Nucleus accumbens (tissue), 56 donors: ENCODE measurements at regions not wholly inside any gene's neighbourhood (a gene's known extent, or its start where the extent isn't known, plus 50 kb on each side); places are given as distances from the start of the nearest gene placed in this dataset.
A peak's percentile ranks its signal among the peaks of the same experiment; 100 is the strongest.

ENCODE experiments used
- DNase-seq, 56 donors: peaks; one replicate each; lab custom pipeline; 2025; lab: John Stamatoyannopoulos, UW

DNA sequence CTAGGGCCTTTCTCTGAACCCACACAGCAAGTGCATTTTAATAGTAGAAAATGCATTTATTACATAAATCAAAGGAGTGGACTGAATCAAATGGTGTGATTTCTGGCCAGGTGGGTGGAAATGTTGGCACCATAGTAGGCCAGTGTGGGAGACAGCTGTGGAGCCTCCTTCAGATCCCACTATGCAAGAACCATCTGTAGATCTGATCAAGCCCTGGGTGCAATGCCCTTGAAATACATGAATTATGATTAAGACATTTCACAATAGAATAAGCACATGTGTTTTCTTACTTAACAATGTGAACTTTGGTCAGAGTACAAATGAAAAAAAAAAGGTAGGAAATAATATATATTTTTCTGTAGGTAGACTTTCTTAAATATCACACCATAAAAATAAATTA is 204.3 kb downstream of the PCDH7 start:
- DNase-seq: no peak

DNA sequence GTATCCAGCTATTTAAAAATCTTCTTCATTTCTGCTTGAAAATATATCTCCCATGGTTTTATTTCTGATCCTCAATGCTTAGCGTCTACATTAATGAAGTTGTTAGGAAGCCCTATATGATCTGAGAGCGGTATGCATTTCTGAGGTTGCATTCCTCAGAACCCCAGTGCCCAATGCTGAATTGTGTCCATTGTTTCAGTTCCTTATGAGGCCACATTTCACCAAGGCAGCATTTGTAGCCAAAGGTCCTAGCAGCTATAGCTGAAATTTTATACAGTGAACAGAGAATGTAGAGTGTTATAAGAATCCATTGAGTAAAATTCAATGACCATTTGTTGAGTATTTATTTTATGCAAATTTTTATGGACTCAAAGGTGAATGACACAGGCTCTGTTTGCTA is 209.5 kb downstream of the PCDH7 start:
- no peak for DNase-seq

DNA sequence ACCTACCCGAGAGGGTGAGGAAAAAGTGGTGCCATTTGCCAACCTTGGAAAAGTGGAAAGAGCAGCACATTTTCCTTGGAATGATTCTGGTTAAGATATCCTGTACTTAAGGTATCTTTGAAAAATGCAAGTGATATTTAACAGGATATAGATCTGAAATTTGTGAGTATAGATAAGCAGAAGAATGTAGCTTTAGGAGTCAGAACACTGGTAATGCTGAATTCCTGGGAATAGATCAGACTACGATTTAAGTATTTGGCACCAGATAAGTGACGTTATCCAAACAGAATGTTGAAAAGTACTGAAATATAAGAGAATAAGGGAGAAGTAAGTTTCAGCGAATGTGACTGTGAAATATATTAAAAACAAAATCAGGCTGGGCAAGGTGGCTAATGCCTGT is 210.1 kb downstream of the PCDH7 start:
- DNase-seq: no peak

DNA sequence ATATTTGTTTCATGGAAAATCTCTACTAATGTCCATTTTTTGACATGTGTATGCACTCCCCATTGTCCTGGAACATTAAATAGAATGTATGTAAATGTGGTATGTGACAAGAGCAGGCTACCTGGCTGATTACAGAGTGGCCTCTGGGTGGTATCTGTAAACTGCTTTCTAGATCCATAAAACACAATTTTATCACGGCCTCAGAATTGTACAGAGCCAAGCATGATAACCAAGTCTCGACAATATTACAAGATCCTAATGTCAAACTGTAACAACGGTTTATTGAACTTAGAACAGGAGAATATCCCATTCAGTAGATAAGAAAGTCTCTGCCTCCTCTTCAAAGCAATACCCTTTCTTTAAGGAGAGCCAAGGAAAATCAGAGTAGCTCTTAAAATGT is 212.4 kb downstream of the PCDH7 start:
- no peak for DNase-seq

DNA sequence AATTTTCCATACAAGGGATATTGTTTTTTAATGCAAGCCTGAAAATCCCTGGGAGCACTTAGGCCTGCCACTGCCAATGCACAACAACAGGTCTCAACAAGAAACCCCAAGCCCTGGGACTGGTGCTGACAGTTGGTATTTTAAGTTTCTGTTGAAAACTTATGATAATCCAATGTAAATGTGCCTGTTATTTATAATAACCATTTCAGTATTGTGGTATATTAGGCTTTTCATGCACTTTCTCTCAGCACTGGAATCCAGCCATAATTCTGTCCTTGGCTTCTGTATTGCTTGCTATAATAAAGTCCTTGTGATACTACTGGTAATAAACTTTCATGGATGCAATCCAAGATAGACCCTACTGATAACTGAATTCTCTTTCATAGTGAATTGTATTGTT is 218.9 kb downstream of the PCDH7 start:
- DNase-seq: no peak

DNA sequence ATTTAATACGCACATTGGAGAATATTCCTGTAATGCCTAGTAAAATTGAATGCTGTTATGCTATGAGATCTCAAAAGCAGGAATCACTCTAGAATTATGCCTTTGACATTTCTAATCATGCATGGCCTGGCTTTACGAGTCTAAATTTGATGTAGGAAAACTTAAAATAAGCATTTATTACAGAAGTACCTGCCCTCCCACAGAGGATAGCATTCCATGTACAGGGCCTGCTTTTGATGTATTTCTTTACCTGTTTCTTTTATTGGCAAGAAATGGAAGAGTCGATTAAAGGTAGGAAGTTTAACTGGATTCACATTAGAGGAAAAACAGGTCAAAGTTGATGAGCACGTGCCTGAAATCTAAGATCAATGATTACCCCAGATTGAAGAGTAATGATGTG is 219.5 kb downstream of the PCDH7 start:
- DNase-seq: no peak

DNA sequence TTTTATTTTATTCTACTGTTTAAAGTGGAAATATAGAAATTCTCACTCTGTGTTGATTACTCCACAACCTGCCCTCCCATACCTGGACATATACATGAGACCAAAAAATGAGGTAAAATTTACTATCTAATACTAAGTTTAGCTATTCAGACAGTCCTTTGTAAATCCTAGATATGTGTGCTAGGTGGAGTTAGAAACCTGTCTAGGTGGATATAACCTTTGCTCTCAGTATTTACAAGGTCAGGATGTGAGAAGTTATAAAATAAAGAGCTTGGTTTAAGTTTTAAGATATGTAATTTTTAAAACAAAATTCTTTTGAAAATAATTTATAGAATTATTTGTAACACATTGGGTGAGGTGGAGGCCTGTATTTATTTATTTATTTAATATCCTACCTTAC is 221.5 kb downstream of the PCDH7 start:
- no peak for DNase-seq

DNA sequence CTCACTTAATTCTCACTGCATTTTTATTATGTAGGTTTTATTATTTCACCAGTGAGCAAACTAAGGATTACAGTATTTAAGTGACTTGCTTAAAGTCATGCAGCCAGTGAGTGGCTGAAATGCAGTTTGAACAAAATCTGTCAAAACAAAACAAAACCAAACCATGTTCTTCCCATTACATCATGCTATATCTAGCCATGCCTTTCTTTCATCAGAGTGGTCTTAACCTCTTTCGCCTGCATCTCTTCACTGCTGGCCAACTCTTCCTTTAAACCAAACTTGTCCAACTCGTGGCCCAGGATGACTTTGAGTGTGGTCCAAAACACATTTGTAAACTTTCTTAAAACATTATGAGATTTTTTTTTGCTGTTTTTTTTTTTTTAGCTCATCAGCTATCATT is 223.2 kb downstream of the PCDH7 start:
- no peak for DNase-seq

DNA sequence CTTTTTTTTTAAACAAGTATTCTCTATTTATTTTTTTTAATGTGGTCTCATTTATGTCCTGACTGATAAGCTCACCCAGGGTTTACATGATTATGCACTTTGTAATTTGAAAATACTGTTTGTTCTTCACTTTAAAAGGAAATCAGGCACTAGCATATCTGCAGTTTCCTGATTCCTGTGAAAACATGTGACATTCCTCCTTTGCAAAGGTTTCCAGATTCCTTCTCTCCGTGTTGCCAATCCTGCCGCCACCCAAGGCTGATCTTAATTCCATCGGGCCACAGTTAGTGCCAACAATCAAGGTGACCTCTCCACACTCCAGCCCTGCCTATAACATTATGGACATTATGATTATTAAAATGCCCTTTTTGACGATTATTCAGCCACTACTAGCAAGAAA is 225.4 kb downstream of the PCDH7 start:
- DNase-seq: no peak

DNA sequence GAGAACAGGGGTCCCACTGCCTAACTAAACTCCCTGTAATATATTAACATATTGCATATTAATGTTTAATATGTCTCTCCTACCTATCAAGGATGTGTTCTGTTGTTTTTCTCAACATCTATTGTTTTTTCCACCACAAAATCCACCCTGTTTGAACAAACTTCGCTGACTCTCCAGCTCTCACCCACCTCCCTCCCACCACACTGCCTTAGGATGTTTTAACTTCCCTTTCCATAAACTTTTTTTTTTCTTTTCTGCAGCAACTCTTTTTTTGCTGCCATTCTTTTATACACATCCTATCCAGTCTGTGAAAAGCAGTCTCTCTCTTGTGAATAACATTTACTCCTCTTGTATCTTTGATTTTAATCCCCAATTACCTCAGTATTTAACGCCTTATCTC is 226.1 kb downstream of the PCDH7 start:
- DNase-seq: no peak

DNA sequence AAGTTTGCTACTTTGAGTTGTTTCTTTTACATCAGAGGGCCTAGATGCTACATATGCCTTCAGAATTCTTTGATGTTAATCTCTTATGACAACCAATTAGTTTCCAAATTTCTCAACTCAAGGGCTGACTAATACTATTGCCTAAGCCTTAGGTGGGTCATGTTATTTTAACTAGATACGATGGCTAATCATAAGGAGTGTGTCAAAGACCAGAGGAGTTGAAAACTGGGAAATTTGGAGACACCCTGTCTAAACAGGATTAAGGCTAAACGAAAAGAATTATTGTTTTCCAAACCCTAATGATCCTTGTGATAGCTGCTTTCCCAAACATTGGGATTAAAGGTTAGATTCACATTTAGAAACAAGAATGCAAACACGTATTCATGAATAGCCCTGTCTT is 228.5 kb downstream of the PCDH7 start:
- DNase-seq: no peak

DNA sequence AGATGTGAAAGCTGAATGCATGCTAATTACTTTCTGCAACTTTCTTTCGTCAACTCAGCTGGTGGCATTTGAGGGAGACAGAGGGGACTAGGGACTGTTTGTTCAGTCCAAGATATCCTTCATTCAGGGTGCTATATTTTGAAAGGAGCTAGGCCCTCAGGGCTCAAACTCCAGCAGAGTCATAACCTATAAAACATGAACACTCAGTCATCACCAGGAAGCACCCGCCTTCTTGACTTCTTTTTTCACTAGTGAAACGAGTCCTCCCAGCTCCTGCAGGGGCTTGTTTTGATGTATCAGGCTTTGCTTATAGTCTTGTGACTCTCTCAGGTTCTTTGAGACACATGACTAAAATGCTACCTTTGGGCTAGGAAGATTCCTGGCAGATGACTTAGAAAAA is 230.6 kb downstream of the PCDH7 start:
- no peak for DNase-seq

DNA sequence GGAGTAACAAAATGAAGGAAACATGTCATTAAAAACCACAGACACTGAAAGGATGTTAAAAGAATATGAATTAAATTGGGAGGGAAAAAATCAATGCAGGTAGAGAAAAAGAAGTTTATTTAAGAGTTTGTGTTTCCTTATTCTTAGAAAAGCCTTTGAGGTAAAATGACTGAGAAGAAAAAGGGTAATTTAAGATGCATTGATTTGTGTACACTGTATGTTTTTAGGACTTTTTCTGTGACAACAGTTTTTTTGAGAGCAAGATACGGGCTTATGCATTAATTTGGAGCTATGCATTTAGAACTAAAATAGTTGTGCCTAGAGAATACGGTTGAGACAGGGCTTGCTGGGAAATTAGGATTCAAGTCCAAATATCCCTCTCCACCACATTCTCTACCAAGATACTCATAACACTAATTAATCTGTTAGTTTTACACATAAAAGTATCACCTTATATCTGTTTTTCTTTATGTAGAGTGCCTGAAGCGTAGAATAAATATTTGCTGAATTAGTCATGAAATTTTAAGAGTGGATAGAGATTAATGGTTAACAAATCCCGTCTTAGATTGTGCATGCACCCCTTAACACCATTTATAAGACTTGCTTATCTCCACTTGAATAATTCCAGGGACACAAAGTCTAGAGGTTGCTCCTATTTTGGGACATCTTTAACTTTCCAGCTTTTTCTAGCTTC is 232.5 kb downstream of the PCDH7 start:
- no peak for DNase-seq

DNA sequence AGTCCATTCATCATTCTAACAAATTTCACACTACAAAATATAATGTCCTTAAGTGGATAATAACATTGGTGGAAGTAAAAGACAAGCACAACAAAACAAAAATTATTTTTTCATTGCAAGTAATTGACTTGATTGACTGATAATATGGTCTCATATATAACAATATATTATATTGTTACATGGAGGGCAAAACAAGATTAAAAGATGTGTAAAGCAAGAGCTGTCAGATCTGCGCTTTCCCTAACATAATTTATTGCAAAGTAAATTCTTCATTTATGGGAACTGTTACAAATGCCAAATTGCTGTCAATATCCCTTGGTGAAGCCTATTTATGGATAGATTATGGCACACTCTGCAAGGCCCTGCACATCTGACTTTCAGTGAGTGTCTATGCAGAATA is 233.6 kb downstream of the PCDH7 start:
- DNase-seq: no peak

DNA sequence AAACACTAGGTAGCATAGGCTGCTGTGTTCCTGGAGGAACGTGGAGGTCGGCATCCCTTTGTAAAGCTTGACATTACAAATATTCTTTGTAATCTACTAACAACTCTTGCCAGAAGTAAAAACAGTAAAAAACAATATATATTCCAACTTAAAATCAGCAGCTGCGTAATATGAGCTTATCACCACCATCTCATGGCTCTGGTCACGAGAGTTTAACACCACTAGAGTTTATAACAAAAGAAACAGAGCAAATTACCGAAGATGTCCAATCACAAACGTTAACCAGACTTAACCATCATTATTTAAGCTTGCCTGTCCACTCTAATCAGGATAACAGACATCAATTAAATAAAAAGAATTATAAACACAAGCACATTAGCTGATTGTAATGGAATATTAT is 236.7 kb downstream of the PCDH7 start:
- no peak for DNase-seq

DNA sequence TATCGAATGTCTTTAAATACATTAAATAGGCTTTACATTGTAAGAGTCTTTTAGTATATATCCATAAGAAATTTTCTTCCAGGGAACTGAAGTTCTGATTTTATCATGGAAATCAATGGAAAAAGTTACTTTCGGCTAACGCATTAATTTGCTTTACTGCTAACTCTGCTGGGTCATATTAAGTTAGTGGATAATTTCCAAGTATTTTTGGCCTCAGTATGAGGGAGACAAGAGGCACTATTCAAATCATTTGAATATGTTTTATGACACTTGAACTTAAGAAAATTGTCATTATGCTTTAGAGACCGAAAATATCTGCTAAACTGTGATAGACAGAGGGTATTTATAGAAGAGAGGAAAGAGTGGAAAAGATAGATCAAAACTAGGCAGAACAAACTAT is 237.5 kb downstream of the PCDH7 start:
- DNase-seq: no peak

DNA sequence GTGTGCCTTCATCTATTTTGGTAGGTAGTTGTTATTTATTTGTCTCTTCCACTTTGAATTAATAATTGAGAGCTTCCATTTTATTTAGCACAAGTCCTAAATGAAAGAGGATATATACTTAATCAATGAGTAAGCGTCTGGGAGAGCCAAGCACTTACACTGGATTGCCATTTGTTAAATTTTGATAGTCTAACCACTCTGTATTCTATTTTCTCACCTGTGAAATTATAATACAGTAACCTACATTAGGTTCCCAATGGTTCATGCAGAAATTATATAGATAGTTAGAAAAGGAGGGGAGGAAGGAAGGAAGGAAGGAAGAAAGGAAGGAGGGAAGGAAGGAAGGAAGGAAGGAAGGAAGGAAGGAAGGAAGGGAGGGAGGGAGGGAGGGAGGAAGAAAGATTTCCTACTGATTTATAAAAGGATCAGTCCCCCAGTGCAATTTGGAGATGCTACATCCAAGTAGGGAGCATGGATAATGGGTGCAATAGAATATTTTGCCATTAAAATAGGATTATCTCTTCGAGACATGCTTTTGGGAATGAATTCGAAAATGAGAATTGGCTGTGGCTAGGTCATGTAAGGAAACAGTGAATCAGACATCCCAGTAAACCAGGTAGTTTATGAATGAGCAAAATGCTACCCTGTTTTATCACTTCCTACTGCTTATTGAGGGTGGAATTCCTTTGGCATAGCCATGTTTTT is 239.8 kb downstream of the PCDH7 start:
- no peak for DNase-seq

DNA sequence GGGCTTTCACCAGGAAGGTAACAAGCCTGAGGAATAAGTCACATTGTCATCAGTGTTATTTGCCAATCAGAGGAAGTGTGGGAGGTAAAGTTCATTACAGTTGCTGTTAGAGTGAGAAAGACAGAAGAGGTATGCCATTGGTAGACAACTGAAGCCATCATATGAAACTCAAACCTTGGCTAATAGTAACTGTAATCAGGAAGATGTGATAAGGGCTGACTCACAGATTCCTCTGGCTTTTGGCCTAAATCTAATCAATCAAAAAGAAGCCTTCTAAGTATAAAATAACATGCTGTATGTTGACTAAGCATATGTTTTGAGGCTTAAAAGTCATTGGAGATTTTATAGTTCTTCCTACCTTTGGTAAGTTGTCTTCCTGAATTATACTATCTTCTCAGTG is 242.8 kb downstream of the PCDH7 start:
- no peak for DNase-seq

DNA sequence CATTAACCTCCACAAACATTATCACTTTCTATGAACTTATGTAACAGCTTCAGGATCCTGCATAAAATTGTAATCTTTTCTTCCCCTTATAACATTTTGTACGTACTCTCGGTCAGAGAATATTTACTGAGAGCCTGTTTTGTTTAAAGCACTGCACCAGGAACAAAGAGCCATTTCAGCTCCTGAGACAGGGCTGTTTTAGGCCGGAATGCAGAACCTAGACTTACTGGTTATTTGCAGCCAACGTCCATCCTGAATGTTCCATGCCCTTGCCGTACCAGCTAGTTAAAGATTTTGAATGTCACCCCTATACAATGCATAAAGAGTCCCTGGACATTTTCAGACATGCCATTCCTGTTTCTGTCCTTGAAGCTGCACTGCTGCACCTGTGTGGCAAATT is 248.8 kb downstream of the PCDH7 start:
- DNase-seq: peak in 6 of 56 donors; percentile 1 to 12 (median 3)

DNA sequence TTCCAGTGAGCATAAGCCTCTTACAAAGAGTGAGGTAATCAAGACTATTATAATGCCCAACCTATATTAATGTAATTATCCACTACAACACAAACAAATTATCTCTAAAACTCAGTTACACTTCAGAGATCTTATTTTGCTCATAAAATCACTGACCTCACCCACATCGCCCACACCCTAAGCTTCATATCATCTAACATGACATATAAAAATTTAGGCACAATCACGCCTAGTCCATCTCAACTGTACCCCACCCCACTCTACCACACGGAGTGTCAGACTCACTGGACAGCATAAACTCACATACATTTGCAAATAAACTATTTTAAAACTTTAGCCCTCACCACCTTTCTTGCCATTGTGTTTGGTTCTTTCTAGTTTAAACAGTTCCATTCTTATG is 252.4 kb downstream of the PCDH7 start:
- no peak for DNase-seq

DNA sequence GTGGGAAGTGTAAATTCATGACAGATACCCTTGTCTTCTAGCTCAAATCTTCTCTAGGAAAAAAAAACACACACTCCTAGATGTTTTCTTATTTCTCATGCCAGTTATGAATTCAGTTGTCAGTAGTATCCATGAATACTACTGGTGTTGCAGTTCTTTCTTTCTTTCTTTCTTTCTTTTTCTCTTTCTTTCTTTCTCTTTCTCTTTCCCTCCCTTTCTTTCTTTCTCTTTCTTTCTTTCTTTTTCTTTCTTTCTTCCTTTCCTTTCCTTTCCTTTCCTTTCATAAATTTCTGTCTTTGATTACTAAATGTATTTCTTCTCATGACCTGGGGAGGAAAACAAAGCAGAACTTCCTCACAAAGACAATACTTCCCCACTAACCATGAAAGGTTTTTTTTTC is 253.8 kb downstream of the PCDH7 start:
- DNase-seq: no peak

DNA sequence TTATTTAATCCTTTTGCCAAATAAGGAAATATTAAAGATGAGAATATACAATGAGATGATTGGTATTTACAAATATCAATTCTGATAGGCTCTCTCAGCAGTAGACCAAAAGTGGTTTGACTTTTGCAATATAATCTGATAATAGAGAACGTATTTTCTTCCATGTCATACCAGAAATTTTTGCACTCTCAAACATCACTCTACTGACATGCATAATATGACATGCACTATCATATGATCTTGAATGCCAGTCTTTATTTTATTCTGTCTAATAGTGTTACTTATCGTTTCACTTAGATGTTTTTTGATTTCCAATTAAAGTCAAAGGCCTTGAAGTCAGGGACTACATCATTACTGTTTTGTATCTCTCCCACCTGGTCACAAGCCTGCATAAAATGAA is 259.2 kb downstream of the PCDH7 start:
- no peak for DNase-seq

DNA sequence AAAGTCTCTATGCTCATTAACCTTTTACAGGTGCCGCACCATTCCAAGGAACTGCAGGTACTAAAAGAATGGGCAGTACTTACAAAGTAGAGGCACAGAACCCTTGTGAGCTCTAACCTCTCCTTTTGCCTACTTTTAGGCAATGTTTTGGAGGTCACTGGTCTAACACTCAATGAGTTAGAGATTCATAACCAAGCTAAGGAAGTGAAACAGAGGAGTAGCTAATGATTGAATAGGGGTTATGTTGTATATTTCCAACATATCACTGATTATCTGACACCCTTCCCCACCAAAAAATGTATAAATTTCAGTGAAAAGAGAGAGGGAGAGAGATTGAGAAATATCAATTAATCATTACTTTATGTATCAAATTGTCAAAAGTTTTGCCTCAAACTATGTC is 269.3 kb downstream of the PCDH7 start:
- DNase-seq: no peak
